ENCODE measurements at regions not wholly inside any gene's neighbourhood (a gene's known extent, or its start where the extent isn't known, plus 50 kb on each side); places are given as distances from the start of the nearest gene placed in this dataset.

GRCh38 chr2:41722668-41723369, 325.0 kb upstream of the PKDCC start:
- peak; percentile 17 for DNase-seq (ENCODE audit: low read depth)

- no peak for DNase-seq (ENCODE audit: low read depth)
These were observed 324.3 kb upstream of the PKDCC start for GRCh38 chr2:41723526-41723925.

DNA sequence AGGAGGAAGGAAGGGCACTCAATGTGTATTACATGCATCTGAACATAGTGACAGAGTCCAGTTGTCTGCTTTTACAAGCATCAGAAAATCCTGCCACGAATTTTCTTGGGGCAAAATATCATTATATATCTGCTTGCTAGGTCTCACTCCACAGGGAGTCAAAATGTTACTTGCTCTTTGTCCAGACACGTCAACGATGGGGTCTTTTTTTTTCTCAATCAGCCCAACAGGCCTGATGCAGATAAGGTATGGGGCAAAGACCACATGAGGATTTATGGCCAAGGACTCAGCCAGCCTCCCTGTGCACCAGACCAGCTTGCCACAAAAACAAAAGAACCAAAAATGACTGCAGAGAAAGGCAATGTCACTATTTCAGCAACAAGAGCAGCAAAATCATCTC, 323.4 kb upstream of the PKDCC start:
- no peak for DNase-seq (ENCODE audit: low read depth)

DNA sequence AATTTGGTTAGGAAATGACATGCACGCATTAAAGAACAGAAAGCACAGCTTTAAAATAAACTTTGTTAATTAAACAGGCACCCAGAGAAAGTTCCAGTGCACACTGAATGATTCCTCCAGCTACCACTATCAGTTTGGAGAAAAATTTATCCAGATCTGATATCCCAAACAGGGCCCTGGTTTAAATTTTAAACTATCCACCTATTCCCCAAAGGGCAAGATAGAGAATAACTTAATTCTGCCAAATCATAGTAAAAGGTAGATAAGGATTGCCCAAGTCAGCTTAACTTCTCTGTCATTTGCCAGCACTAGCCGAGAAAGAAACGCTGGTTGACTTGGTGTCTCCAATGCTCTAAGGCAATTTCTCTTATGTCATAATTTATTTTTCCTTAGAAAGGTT, 321.9 kb upstream of the PKDCC start:
- DNase-seq (ENCODE audit: low read depth): no peak

GRCh38 chr2:41726364-41726763, 321.5 kb upstream of the PKDCC start:
- no peak for DNase-seq (ENCODE audit: low read depth)

DNA sequence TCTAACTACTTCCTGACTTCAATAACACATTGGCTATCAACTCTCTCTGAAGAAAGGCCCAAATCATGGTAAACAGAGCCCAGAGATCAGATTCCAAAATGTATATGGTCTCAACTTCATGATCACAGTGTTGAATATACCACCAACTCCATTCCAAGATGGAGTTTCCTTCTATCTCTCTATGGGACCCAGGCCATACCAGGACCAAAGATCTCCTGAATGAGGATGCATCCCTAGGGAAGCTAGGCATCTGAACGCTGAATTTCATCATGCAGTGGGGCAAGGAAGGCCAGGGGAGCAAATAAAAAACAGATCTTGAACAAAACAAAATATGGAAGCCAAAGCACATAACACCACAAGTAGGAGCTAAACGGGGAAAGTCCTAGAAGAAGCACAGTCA, 320.7 kb upstream of the PKDCC start:
- DNase-seq (ENCODE audit: low read depth): no peak

GRCh38 chr2:41727711-41728110, 320.1 kb upstream of the PKDCC start:
- DNase-seq (ENCODE audit: low read depth): no peak

- DNase-seq (ENCODE audit: low read depth): no peak
These were observed 319.0 kb upstream of the PKDCC start for GRCh38 chr2:41728788-41729338.

GRCh38 chr2:41729800-41730364, 317.9 kb upstream of the PKDCC start:
- no peak for DNase-seq (ENCODE audit: low read depth)

DNA sequence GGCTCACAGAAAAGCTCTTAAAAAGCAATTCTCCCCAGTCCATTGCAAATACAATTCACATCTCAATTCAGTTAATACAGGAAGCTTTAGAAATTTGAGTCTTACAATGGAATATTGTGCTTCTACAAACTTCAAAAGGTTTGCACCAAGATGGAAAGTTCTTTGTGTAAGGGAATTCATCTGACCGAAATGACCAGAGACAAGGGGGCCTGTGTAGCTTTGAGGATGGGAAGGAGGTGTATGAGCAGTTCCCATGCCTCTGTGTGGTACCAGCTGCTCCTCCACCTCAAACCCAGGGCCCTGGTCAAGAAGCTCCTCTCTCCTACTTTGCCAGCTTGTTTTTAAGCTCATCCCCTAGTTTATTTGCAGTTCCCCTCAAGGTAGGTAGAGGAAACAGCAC, 312.8 kb upstream of the PKDCC start:
- DNase-seq (ENCODE audit: low read depth): no peak

DNA sequence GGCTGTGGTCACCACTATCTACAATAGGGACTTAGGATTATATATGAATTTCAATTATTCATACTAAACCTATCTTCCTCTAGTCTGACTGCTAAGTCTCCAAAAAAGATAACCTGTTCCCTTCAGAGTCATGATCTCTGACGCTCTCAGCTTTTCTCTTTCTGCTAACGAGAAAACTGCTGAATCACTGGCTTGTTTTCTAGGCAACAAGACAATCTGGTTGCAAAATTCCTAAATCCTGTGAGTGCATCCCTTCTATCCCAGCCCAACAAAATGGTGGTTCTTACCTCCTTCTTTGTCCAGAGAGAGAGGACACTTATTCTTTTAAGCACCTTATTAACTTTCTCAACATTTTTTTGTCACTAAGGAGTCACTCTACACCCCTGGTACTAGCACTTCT, 312.3 kb upstream of the PKDCC start:
- DNase-seq (ENCODE audit: low read depth): peak; percentile 20

GRCh38 chr2:41736105-41736567, 311.7 kb upstream of the PKDCC start:
- peak; percentile 71 for DNase-seq (ENCODE audit: low read depth)

DNA sequence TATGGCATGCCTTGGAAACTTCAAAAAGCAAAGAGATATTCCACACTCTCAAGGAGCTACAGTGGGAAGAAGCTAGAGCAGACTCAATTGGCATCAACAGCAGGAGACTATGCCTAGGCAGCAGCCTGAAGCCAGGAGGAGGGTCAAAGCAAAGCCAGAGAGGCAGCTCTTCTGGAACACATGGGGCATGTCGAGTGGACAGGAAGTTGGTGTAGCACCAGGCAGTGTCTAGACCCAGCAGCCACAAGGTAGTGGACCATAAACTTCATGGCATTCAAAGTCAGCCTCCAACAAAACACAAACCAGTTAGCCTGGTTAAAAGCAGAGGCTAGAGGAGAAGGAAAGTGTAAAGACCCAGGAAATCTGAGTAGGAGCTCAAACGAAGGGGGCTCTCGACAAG, 311.2 kb upstream of the PKDCC start:
- no peak for DNase-seq (ENCODE audit: low read depth)

GRCh38 chr2:41737888-41738287, 309.9 kb upstream of the PKDCC start:
- DNase-seq (ENCODE audit: low read depth): no peak

DNA sequence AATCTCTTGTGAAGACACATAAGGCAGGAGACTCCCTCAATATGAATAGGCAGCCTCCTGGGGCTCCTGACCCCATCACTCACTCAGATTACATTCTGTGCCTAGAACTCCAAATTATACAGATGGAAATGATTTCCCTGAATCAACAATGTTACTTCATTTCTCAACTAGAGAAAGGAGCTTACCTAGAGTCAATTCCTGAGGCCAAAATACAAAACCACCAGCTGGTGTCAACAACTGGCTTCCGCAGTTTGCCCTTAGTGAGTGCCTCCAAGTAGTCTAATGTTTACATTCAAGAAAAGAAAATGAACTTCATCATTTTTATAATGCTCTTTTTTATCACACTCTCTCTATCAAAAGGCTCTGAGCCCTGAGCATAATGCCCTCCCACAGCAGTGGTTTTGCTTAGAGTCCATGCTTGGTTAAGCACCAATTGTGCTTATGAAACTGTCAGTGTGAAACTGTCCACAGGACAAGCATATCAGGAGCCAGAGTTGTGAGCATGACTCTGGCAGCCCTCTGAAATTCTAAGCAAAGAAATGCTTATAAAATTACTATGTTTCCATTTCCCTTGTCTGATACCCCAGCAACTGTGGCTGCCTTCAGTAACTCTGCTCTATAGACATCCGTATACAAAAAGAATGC, 305.7 kb upstream of the PKDCC start:
- DNase-seq (ENCODE audit: low read depth): no peak

- no peak for DNase-seq (ENCODE audit: low read depth)
These were observed 304.5 kb upstream of the PKDCC start for GRCh38 chr2:41743324-41743723.

GRCh38 chr2:41750829-41751228, 297.0 kb upstream of the PKDCC start:
- DNase-seq (ENCODE audit: low read depth): no peak

GRCh38 chr2:41759880-41760279, 287.9 kb upstream of the PKDCC start:
- DNase-seq (ENCODE audit: low read depth): no peak

DNA sequence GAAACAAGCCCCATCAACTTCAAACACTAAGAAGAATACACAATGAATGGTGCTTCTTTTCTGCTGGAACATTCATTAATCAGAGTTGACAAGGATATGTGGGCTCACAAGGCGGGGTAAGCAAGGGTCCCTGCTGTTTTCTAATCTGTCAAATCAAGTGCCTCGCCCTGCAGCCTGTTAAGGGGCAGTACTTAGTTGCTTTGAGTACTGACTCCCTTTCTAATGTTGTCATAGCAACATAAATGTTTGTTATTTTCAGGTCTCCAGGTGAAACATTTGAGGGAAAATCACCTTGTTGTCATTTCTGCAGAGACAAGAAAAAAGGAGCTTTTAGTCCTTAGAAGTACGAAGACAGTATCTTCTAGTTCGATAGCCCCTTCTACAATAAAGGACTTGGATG, 284.7 kb upstream of the PKDCC start:
- no peak for DNase-seq (ENCODE audit: low read depth)

DNA sequence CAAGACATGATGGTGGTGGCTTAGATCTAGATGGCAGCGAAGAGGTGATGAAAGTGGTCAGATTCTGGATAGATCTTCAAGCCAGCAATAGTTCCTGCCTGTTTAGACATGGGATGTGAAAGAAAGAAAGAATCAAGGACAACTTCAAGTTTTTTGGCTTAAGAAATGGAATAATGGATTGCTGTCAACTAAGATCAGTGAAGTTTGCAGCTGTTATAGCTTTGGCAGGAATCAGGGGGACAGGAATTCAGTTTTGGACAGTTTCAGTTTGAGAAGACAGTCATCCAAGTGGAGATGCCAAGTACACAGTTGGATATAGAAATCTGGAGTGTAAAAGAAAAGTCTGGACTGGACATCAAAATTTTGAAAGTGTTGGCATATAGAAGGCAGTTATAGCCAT, 283.7 kb upstream of the PKDCC start:
- DNase-seq (ENCODE audit: low read depth): no peak

- DNase-seq (ENCODE audit: low read depth): no peak
These were observed 282.9 kb upstream of the PKDCC start for GRCh38 chr2:41764919-41765318.

- DNase-seq (ENCODE audit: low read depth): no peak
These were observed 279.5 kb upstream of the PKDCC start for GRCh38 chr2:41768310-41768709.

DNA sequence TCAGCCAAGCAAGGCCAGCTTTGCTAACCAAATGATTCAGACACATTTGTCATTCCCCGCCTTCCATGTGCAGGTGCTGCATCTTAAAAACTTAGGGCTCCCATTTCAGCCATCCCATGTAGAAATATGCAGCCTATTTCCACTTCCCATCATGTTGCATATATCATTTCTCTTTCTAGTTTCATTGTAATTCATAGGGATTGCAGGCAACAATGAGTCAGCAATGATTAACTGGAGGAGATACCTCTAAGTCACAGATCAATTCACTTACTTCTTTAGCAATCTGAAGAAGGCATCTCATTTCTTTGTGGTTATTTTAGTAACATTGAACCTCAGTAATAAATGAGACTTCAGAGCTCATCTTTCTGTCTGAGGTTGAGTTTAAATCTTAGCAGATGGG, 276.1 kb upstream of the PKDCC start:
- no peak for DNase-seq (ENCODE audit: low read depth)
